Esophagus muscularis mucosa (tissue), 4 donors: ENCODE measurements at regions not wholly inside any gene's neighbourhood (a gene's known extent, or its start where the extent isn't known, plus 50 kb on each side); places are given as distances from the start of the nearest gene placed in this dataset.

ENCODE experiments used
- CTCF ChIP-seq, 3 experiments: fragments of 200-600 bp in 2 of 3; fragments of 450-650 bp in 1 of 3; sonication (generic) in 2 of 3; IDR thresholded peaks; one replicate each; pipeline ENCODE4 v1.5.1; 2017 to 2019; ENCODE audit warnings: antibody characterized with exemption in 3 of 3, mild to moderate bottlenecking in 2 of 3, moderate library complexity in 1 of 3
- EP300 ChIP-seq: sonication (generic); formaldehyde crosslinking; IDR thresholded peaks from one replicate; pipeline ENCODE4 v1.6.1; 2017; ENCODE audit warnings: antibody characterized with exemption
- POLR2A ChIP-seq: fragments of 450-650 bp; IDR thresholded peaks from one replicate; pipeline ENCODE4 v1.6.1; 2017; ENCODE audit warnings: antibody characterized with exemption, moderate library complexity, mild to moderate bottlenecking, low read depth

GRCh38 chr4:17094159-17094875, 195.9 kb upstream of the LDB2 start:
- TF ChIP-seq CTCF (IDR thresholded peaks at IDR 0.05), result no peak
- TF ChIP-seq POLR2A, result no peak
- TF ChIP-seq EP300, result no peak
